Right cardiac atrium (tissue), 5 donors: ENCODE measurements at regions not wholly inside any gene's neighbourhood (a gene's known extent, or its start where the extent isn't known, plus 50 kb on each side); places are given as distances from the start of the nearest gene placed in this dataset.
"Not testable (repeated sequence)": the region's sequence is repeated elsewhere in the genome, so short reads cannot be mapped to it uniquely, and the experiment has no call there.

Source experiments
- ATAC-seq, 2 donors: fragments of 200-7000 bp; cut with Tn5 transposase; one replicate each; pipeline versions ENCODE4 v1.8.0 to v1.9.1; 2020; ENCODE audit warnings: moderate library complexity in 2 of 2, mild to moderate bottlenecking in 1 of 2
- DNase-seq, 3 donors: peaks; one replicate each; pipeline ENCODE4 v3.0.0-alpha.2; 2020
- H3K27ac ChIP-seq: one replicate; pipeline ENCODE4 v1.5.1; 2013; ENCODE audit warnings: mild to moderate bottlenecking, low read length, control low read depth, moderate library complexity
- H3K27me3 ChIP-seq: one replicate; pipeline ENCODE4 v1.6.1; 2013; ENCODE audit not compliant: control insufficient read depth, insufficient read depth
- H3K4me1 ChIP-seq: one replicate; pipeline ENCODE4 v1.6.1; 2013; ENCODE audit warnings: low read length; ENCODE audit not compliant: control insufficient read depth, insufficient read depth
- H3K4me3 ChIP-seq: one replicate; pipeline ENCODE4 v1.5.1; 2013; ENCODE audit warnings: low read length, control low read depth
- H3K9me3 ChIP-seq: one replicate; pipeline ENCODE4 v1.6.1; 2013; ENCODE audit warnings: low read length; ENCODE audit not compliant: control insufficient read depth
- WGBS: extraction: QIAGEN DNeasy Blood & Tissue Kit; methylation state at CpG from one replicate; pipeline ENCODE4 v1.1.7; 2013; 5-methylcytosine and 5-hydroxymethylcytosine counted together
- intact Hi-C, 4 donors: fragments of 100-400 bp; cut with DNase I; formaldehyde crosslinking; loops; one replicate each; pipeline versions ENCODE4 v1.11.0 to v1.14.0; 2022 to 2023
- donor health status: healthy with polysubstance abuse.
- donor health status: DM: no; HTN: yes; CAD: no.
- donor health status: DM: no; HTN: no; CAD: no.
- donor health status: DM: no; HTN: yes; CAD: no; lungs with severe emphysema.
- donor health status: DM: yes; HTN: yes; CAD: no.

- H3K27ac ChIP-seq: no peak overlapping the region
- no peak for ATAC-seq
- intact Hi-C loops: no loop called here
- WGBS: 80% methylated on average over 2 of the region's 2 CpGs
- H3K4me3 ChIP-seq: no peak overlapping the region
- no peaks in the 10 kb centered on the region for H3K27me3 ChIP-seq
- no peak for DNase-seq
- H3K9me3 ChIP-seq: no peaks in the 10 kb centered on the region
- no peaks in the 10 kb centered on the region for H3K4me1 ChIP-seq
These were observed 1081.5 kb downstream of the PLOD2 start for GRCh38 chr3:145079436-145079835.

DNA sequence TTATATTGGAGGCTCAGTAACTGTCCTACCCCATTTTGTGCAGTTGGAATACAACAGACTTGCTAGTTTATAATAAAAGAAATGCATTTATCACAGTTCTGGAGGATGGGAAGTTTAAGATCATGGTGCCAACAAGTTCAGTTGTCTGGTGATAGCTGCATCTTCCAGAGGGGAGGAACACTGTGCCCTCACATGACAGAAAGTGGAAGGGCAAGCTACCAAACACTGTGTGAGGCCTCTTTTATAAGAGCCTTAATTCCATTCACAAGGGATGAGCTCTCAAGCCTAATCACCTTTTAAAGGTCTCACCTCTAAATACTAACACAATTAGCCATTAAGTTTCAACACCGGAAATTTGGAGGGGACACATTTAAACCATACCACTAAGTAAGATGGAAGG is 1073.9 kb downstream of the PLOD2 start:
- ATAC-seq (no peak), DNase-seq (no peak)
- no peaks in the 10 kb centered on the region for H3K9me3 ChIP-seq
- WGBS: 97% methylated on average over 1 of the region's 1 CpG
- intact Hi-C loops: no loop called here
- no peak overlapping the region for H3K4me3 ChIP-seq
- no peak overlapping the region for H3K27ac ChIP-seq
- H3K4me1 ChIP-seq: no peaks in the 10 kb centered on the region
- H3K27me3 ChIP-seq: no peaks in the 10 kb centered on the region

GRCh38 chr3:145088917-145089316 is 1072.1 kb downstream of the PLOD2 start:
- no peak overlapping the region for H3K4me3 ChIP-seq
- ATAC-seq (no peak), DNase-seq (no peak)
- WGBS: 90% methylated on average over 2 of the region's 2 CpGs
- intact Hi-C loops: no loop called here
- H3K27ac ChIP-seq: no peak overlapping the region
- H3K27me3 ChIP-seq: no peaks in the 10 kb centered on the region
- no peaks in the 10 kb centered on the region for H3K9me3 ChIP-seq
- no peaks in the 10 kb centered on the region for H3K4me1 ChIP-seq

- Histone ChIP-seq H3K9me3 (no peaks in the 10 kb centered on the region), H3K27ac (no peak overlapping the region), H3K27me3 (no peaks in the 10 kb centered on the region), H3K4me3 (no peak overlapping the region), H3K4me1 (no peaks in the 10 kb centered on the region)
- no peak for ATAC-seq
- WGBS: 80% methylated on average over 2 of the region's 2 CpGs
- intact Hi-C loops: no loop called here
- DNase-seq: no peak
These were observed 1071.6 kb downstream of the PLOD2 start for GRCh38 chr3:145089337-145089736.

GRCh38 chr3:145094355-145094941 is 1066.5 kb downstream of the PLOD2 start:
- no peaks in the 10 kb centered on the region for H3K27me3 ChIP-seq
- no peak overlapping the region for H3K27ac ChIP-seq
- no peaks in the 10 kb centered on the region for H3K9me3 ChIP-seq
- no peaks in the 10 kb centered on the region for H3K4me1 ChIP-seq
- DNase-seq (no peak), ATAC-seq (peak; percentile 63 to 65)
- intact Hi-C loops: no loop called here
- H3K4me3 ChIP-seq: no peak overlapping the region
- 11% methylated on average over 3 of the region's 3 CpGs for WGBS

DNA sequence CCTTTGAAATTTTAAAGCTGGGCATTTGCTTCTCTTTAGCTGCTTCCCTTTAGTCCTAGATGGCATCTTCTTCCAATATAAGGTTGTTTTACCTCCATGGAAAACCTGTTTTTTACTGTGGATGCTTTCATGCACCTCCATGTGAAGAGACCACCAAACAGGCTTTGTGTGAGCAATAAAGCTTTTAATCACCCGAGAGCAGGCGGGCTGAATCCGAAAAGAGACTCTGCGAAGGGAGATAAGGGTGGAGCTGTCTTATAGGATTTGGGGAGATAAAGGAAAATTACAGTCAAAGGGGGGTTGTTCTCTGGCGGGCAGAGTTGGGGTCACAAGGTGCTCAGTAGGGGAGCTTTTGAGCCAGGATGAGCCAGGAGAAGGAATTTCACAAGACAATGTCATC is 1049.8 kb downstream of the PLOD2 start:
- intact Hi-C loops, H3K27me3 ChIP-seq, H3K9me3 ChIP-seq, H3K4me3 ChIP-seq, DNase-seq, H3K4me1 ChIP-seq, H3K27ac ChIP-seq, ATAC-seq: not testable (repeated sequence)
- 76% methylated on average over 5 of the region's 5 CpGs for WGBS

- H3K27me3 ChIP-seq: no peaks in the 10 kb centered on the region
- WGBS: 79% methylated on average over 4 of the region's 4 CpGs
- DNase-seq (no peak), ATAC-seq (no peak)
- no peaks in the 10 kb centered on the region for H3K4me1 ChIP-seq
- intact Hi-C loops: no loop called here
- no peaks in the 10 kb centered on the region for H3K9me3 ChIP-seq
- H3K27ac ChIP-seq: no peak overlapping the region
- H3K4me3 ChIP-seq: no peak overlapping the region
These were observed 1044.2 kb downstream of the PLOD2 start for GRCh38 chr3:145116769-145117168.

DNA sequence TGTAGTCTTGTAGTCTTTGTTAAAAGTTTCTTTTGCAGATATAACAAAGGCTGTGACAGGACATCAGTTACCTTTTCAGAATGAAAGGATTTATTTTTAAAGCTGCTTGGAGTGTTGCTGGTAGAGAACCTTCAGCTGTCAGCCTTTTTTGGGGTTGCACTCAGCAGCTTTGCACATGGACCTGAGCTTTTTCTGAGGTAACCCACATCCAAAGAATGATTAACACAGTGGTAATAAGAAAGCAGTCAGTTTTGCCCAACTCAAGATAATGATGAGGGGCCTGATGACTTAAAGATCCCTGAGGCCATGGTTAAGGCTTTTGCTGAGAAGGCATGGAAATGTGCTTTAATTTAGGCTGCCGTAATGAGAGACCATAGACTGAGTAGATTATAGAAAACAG is 1042.7 kb downstream of the PLOD2 start:
- no peaks in the 10 kb centered on the region for H3K9me3 ChIP-seq
- ATAC-seq (no peak), DNase-seq (no peak)
- H3K27ac ChIP-seq: no peak overlapping the region
- 84% methylated on average over 1 of the region's 1 CpG for WGBS
- H3K27me3 ChIP-seq: no peaks in the 10 kb centered on the region
- no peaks in the 10 kb centered on the region for H3K4me1 ChIP-seq
- no peak overlapping the region for H3K4me3 ChIP-seq
- intact Hi-C loops: no loop called here

GRCh38 chr3:145124900-145125678 is 1035.9 kb downstream of the PLOD2 start:
- intact Hi-C loops: no loop called here
- ATAC-seq: no peak
- H3K27ac ChIP-seq: no peak overlapping the region
- DNase-seq: no peak
- no peaks in the 10 kb centered on the region for H3K9me3 ChIP-seq
- 89% methylated on average over 4 of the region's 4 CpGs for WGBS
- H3K27me3 ChIP-seq: no peaks in the 10 kb centered on the region
- H3K4me1 ChIP-seq: no peaks in the 10 kb centered on the region
- no peak overlapping the region for H3K4me3 ChIP-seq

DNA sequence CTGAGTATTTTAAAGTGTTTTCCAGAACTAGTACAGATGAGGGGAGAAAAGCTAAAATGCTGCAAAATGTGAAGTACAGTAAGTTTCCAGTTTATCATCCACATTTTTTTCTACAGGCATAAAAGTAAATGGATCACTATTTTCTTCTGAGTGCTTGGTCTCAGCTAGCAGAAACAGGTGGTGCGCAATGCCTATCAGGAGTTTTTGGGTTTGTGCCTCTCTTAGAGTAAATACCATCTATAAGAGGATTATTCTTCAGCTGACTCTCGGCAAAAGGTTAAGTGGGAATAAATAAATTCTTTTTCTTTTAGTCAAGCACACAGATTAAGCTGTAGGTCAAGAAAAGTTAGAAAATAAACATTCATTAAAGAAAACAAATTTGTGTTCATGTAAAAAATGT is 1027.7 kb downstream of the PLOD2 start:
- Histone ChIP-seq H3K4me3 (no peak overlapping the region), H3K27ac (no peak overlapping the region), H3K27me3 (no peaks in the 10 kb centered on the region), H3K9me3 (no peaks in the 10 kb centered on the region), H3K4me1 (no peaks in the 10 kb centered on the region)
- no peak for ATAC-seq
- DNase-seq: no peak
- intact Hi-C loops: no loop called here
- WGBS: 90% methylated on average over 2 of the region's 2 CpGs

GRCh38 chr3:145134738-145135137 is 1026.2 kb downstream of the PLOD2 start:
- Histone ChIP-seq H3K27me3 (no peaks in the 10 kb centered on the region), H3K4me3 (no peak overlapping the region), H3K27ac (no peak overlapping the region), H3K4me1 (no peaks in the 10 kb centered on the region), H3K9me3 (no peaks in the 10 kb centered on the region)
- WGBS: 82% methylated on average over 2 of the region's 2 CpGs
- ATAC-seq: no peak
- intact Hi-C loops: no loop called here
- no peak for DNase-seq
